GM12892 (cell line): ENCODE measurements at regions not wholly inside any gene's neighbourhood (a gene's known extent, or its start where the extent isn't known, plus 50 kb on each side); places are given as distances from the start of the nearest gene placed in this dataset.

Source experiments
- POLR2AphosphoS5 ChIP-seq: IDR thresholded peaks from 2 replicates; pipeline ENCODE4 v1.6.1; 2011; ENCODE audit warnings: low read depth, low read length, control low read depth
- TAF1 ChIP-seq: IDR thresholded peaks from 2 replicates; pipeline ENCODE4 v1.6.1; 2011; ENCODE audit warnings: low read depth, mild to moderate bottlenecking, control low read depth, low read length, borderline replicate concordance

DNA sequence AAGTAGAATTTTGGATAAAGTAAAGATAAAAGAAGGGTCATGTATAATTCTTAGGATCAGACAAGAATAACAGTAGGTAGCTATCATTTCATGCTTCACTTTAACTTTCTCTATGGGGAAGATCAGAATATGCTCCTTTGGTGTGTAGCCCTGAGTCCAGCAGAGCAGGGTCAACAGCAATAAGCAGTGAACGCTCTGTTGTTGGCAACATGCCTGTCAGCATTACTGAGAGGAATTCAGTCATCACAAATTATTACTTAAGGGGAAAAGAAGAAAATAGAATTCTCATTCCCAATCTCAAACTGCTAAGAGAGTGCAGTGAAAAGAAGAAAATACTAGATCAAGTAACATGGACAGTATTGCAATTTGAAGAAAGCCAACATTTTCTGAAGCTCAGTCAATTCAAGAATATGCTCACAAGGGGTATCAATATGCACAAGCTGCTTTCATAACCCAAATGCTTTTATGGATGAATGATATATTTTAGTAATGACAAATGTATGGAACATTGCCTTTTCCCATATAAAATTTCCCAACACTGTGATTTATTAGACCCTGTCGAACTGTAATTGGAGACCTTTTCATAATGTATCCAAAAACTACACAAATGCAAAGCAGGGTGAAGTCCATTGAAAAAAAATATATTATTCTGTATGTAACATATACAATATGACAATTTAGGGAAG, 1359.4 kb downstream of the EFNA5 start:
- TF ChIP-seq POLR2AphosphoS5, result no peak
- no peak for TF ChIP-seq TAF1
